ENCODE measurements at regions not wholly inside any gene's neighbourhood (a gene's known extent, or its start where the extent isn't known, plus 50 kb on each side); places are given as distances from the start of the nearest gene placed in this dataset.

GRCh38 chr1:84756455-84757082 lies 66.3 kb upstream of the SSX2IP start (continued):
- TF ChIP-seq BCL11A (tag by site-specific recombination; IDR thresholded peaks at IDR 0.05; ENCODE audit: low read depth) (no peak), ZNF324 (tag by site-specific recombination; IDR thresholded peaks at IDR 0.05) (no peak), ZNF639 (tag by site-specific recombination; IDR thresholded peaks at IDR 0.05) (no peak), GLI4 (tag by site-specific recombination; IDR thresholded peaks at IDR 0.05) (no peak), IKZF3 (tag by site-specific recombination; IDR thresholded peaks at IDR 0.05) (no peak), ZNF350 (tag by site-specific recombination; IDR thresholded peaks at IDR 0.05) (no peak)

GRCh38 chr1:84756001-84756400 lies 65.7 kb upstream of the SSX2IP start:
- ChIA-PET POLR2A (no interaction called here), CTCF (interaction anchor here (0.6 to 1.6 kb wide), 3 partner anchors 16 to 189 kb away, joined by 3 to 4 read pairs (median 3); no protein-coding TSS in a partner anchor)
- Histone ChIP-seq H3K9me3 (ENCODE audit: control insufficient read depth, insufficient read depth, low read depth, low read length) (no peaks in the 10 kb centered on the region), H3K4me1 (ENCODE audit: control insufficient read depth, insufficient read depth, low read length) (no peaks in the 10 kb centered on the region), H3K4me3 (ENCODE audit: low read depth, low read length) (no peak overlapping the region), H3K36me3 (ENCODE audit: control insufficient read depth in 2 of 2, insufficient read depth in 1 of 2, low read length in 2 of 2) (no peaks in the 10 kb centered on the region), H3K27ac (ENCODE audit: extremely low read depth, low read depth, low read length) (no peak overlapping the region)
- no peak for TF ChIP-seq KLF17 (tag by site-specific recombination; IDR thresholded peaks at IDR 0.05)
- no peak for TF ChIP-seq ZNF645 (tag by site-specific recombination; IDR thresholded peaks at IDR 0.05)
- no peak for TF ChIP-seq ZBTB6 (tag by site-specific recombination; IDR thresholded peaks at IDR 0.05)
- no peak for TF ChIP-seq KLF16 (tag by site-specific recombination; IDR thresholded peaks at IDR 0.05)
- TF ChIP-seq ZNF138 (tag by site-specific recombination; IDR thresholded peaks at IDR 0.05; ENCODE audit: borderline replicate concordance) = no peak
- no peak for TF ChIP-seq ZNF132 (tag by site-specific recombination; IDR thresholded peaks at IDR 0.05; ENCODE audit: borderline replicate concordance)
- no peak for TF ChIP-seq GLIS2 (tag by site-specific recombination; IDR thresholded peaks at IDR 0.05)
- TF ChIP-seq WT1 (tag by site-specific recombination; IDR thresholded peaks at IDR 0.05) = no peak
- no peak for TF ChIP-seq ZNF791 (tag by site-specific recombination; IDR thresholded peaks at IDR 0.05)
- no peak for TF ChIP-seq BCL11B (tag by site-specific recombination; IDR thresholded peaks at IDR 0.05; ENCODE audit: low read depth)

- Histone ChIP-seq H3K36me3 (ENCODE audit: control insufficient read depth in 2 of 2, insufficient read depth in 1 of 2, low read length in 2 of 2) (no peaks in the 10 kb centered on the region), H3K4me3 (ENCODE audit: low read depth, low read length) (no peak overlapping the region), H3K4me1 (ENCODE audit: control insufficient read depth, insufficient read depth, low read length) (no peaks in the 10 kb centered on the region), H3K9me3 (ENCODE audit: control insufficient read depth, insufficient read depth, low read depth, low read length) (no peaks in the 10 kb centered on the region), H3K27ac (ENCODE audit: extremely low read depth, low read depth, low read length) (no peak overlapping the region)
- CTCF ChIA-PET = interaction anchor here (0.7 to 1.6 kb wide), 4 partner anchors 17 to 310 kb away, joined by 3 to 4 read pairs (median 4); no protein-coding TSS in a partner anchor
- POLR2A ChIA-PET = no interaction called here
- TF ChIP-seq CTCF (tag by site-specific recombination; IDR thresholded peaks at IDR 0.05) (no peak), ZNF2 (tag by site-specific recombination; IDR thresholded peaks at IDR 0.05) (no peak), PATZ1 (tag by site-specific recombination; IDR thresholded peaks at IDR 0.05) (no peak), KLF8 (tag by site-specific recombination; IDR thresholded peaks at IDR 0.05) (no peak), ZNF398 (tag by site-specific recombination; IDR thresholded peaks at IDR 0.05) (no peak), KLF9 (tag by site-specific recombination; IDR thresholded peaks at IDR 0.05; ENCODE audit: low read depth) (no peak), ZXDB (tag by site-specific recombination; IDR thresholded peaks at IDR 0.05) (no peak), SCRT2 (tag by site-specific recombination; IDR thresholded peaks at IDR 0.05) (no peak)
Measured at GRCh38 chr1:84755216-84755615, 65.0 kb upstream of the SSX2IP start.

All from HEK293 (cell line).